ENCODE measurements at regions not wholly inside any gene's neighbourhood (a gene's known extent, or its start where the extent isn't known, plus 50 kb on each side); places are given as distances from the start of the nearest gene placed in this dataset.

- TF ChIP-seq ZNF770 (CRISPR knock-in tag; IDR thresholded peaks at IDR 0.05) (no peak), MAF1 (CRISPR knock-in tag; IDR thresholded peaks at IDR 0.05; ENCODE audit: borderline replicate concordance) (no peak), ZBTB26 (CRISPR knock-in tag; IDR thresholded peaks at IDR 0.05; ENCODE audit: borderline replicate concordance) (no peak), ZIK1 (CRISPR knock-in tag; IDR thresholded peaks at IDR 0.05; ENCODE audit: borderline replicate concordance, low read depth) (no peak), ZNF768 (CRISPR knock-in tag; IDR thresholded peaks at IDR 0.05) (no peak), DMAP1 (CRISPR knock-in tag; IDR thresholded peaks at IDR 0.05) (no peak), ERF (CRISPR knock-in tag; IDR thresholded peaks at IDR 0.05) (no peak)
Observed at GRCh38 chr15:29904757-29905417, 82.6 kb upstream of the TJP1 start (continued).

GRCh38 chr15:29903785-29904464, 81.7 kb upstream of the TJP1 start:
- ChIA-PET POLR2A (no interaction called here), CTCF (ENCODE audit: low intra/inter-chr PET ratio, low total read pairs) (no interaction called here)
- Histone ChIP-seq H2AFZ (ENCODE audit: low read length) (no peak overlapping the region), H3K4me2 (ENCODE audit: low read depth, low read length) (no peak overlapping the region), H3K4me1 (ENCODE audit: insufficient read depth, low read length) (no peaks in the 10 kb centered on the region), H3K4me3 (replicated peaks in 1 of 3; ENCODE audit: insufficient read depth in 1 of 3, low read depth in 2 of 3, low read length in 3 of 3) (no peak overlapping the region), H3K79me2 (ENCODE audit: insufficient read depth, low read length) (no peaks in the 10 kb centered on the region), H3K9ac (ENCODE audit: insufficient read depth, low read depth, low read length) (no peak overlapping the region), H3K27me3 (ENCODE audit: control insufficient read depth in 1 of 2, insufficient read depth in 2 of 2, low read length in 2 of 2) (no peaks in the 10 kb centered on the region; a peak in 1 of 5 replicates), H3K9me3 (ENCODE audit: low read length) (no peaks in the 10 kb centered on the region), H4K20me1 (ENCODE audit: insufficient read depth, low read length) (no peaks in the 10 kb centered on the region), H3K27ac (ENCODE audit: extremely low read length, insufficient read depth, low read length) (no peak overlapping the region), H3K36me3 (replicated peaks in 1 of 2; ENCODE audit: control insufficient read depth in 1 of 2, insufficient read depth in 2 of 2, low read length in 2 of 2) (no peaks in the 10 kb centered on the region)
- in situ Hi-C loops (cut with HindIII; ENCODE audit: extremely low pct_ligation_motif_present, low pct_unique_long_range_greater_than_20kb) = no loop called here
- FAIRE-seq (no peak), ATAC-seq (no peak), DNase-seq (ENCODE audit: low spot score) (no peak)
- intact Hi-C loops (cut with micrococcal nuclease; ENCODE audit: unreplicated experiment) = no loop called here
- 25% methylated on average over 6 of the region's 6 CpGs for WGBS (ENCODE audit: low lambda C conversion rate)
- no TSS peak for BruUV-seq (replicated peaks)
- TF ChIP-seq ZSCAN20 (CRISPR knock-in tag; IDR thresholded peaks at IDR 0.05; ENCODE audit: borderline replicate concordance) (no peak), ZNF709 (CRISPR knock-in tag; IDR thresholded peaks at IDR 0.05) (no peak), CHD2 (IDR thresholded peaks at IDR 0.05; ENCODE audit: low read depth, low read length) (no peak), SNRNP70 (IDR thresholded peaks at IDR 0.05; ENCODE audit: low read depth, low read length) (no peak), ZNF784 (CRISPR knock-in tag; IDR thresholded peaks at IDR 0.05; ENCODE audit: borderline replicate concordance) (no peak), ZBTB49 (CRISPR knock-in tag; IDR thresholded peaks at IDR 0.05; ENCODE audit: borderline replicate concordance) (no peak), ATF5 (CRISPR knock-in tag; IDR thresholded peaks at IDR 0.05; ENCODE audit: low read depth) (no peak)
